Midbrain (tissue), 1 donor: ENCODE measurements at regions not wholly inside any gene's neighbourhood (a gene's known extent, or its start where the extent isn't known, plus 50 kb on each side); places are given as distances from the start of the nearest gene placed in this dataset.
"Not testable (repeated sequence)": the region's sequence is repeated elsewhere in the genome, so short reads cannot be mapped to it uniquely, and the experiment has no call there.

Experiments used
- DNase-seq: peaks from one replicate; lab custom pipeline; 2025; lab: John Stamatoyannopoulos, UW

DNA sequence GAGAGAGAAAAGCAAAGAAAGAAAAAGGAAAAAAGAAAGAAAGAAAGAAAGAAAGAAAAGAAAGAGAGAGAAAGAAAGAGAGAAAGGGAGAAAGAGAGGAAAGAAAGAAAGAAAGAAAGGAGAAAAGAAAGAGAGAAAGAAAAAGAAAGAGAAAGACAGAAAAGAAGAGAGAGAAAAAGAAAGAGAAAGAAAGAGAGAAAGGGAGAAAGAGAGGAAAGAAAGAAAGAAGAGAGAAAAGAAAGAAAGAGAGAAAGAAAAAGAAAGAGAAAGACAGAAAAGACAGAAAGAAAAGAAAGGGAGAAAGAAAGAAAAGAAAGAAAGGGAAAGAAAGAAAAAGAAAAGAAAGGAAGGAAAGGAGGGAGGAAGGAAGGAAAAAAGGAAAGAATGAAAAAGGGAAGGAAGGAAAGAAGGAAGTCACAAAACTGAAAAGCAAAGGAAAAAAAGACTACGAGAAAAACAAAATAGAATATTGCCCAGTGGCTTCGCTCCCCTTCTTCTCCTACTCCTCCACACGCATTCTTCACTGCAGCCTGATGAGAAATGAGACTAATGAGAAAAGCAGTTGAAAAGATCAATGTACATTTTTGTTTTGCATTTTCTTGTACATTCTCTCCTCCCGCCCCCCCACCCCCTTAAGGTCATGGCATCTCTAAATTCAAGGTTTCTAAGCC lies 170.0 kb downstream of the SOD2 start:
- no peak for DNase-seq

DNA sequence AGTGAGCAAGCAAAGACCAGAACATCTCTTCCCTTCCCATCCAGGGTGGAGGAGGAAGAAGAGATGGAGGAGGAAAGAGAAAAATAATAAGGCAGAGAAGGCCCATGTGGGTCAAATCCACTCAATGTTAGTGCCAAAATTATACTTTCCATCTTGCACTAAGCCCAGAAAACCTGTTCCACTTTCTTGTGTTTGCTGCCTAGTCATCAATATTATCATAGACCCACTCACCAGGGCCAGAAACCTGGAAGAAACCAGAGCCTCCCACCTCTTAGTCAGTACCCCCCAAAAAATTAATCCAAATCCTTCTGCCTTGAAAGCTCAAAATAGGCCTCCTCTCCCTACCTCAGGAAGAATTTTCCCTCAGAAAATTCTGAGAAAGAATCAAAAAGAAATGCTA lies 171.1 kb downstream of the SOD2 start:
- no peak for DNase-seq

DNA sequence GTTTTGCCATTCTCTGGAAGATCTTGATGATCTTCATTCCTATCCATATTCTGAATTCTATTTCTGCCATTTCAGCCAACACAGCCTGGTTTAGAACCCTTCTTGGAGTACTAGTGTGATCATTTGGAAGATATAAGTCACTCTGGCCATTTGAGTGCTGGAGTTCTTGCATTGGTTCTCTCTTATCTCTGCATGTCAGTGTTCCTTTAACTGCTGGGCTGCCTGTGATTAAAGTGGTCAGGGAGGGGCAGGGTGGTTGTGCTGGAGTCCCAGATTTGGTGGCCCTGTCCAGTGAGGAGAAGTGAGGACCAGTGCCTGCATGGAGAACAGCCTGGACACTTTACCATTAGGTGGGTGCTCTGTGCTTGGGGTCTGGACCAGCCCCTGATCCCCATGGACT lies 173.0 kb downstream of the SOD2 start:
- DNase-seq: no peak

DNA sequence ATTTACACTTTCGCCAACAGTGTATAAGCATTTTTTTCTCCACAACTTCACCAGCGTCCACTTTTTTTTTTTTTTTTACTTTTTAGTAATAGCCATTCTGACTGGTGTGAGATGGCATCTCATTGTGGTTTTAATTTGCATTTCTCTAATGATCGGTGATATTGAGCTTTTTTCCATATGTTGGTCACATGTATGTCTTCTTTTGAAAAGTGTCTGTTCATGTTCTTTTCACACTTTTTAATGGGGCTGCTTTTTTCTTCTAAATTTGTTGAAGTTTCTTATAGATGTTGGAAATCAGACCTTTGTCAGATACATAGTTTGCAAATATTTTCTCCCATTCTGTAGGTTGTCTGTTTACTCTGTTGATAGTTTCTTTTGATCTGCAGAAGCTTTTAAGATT lies 177.2 kb downstream of the SOD2 start:
- not testable (repeated sequence) for DNase-seq

DNA sequence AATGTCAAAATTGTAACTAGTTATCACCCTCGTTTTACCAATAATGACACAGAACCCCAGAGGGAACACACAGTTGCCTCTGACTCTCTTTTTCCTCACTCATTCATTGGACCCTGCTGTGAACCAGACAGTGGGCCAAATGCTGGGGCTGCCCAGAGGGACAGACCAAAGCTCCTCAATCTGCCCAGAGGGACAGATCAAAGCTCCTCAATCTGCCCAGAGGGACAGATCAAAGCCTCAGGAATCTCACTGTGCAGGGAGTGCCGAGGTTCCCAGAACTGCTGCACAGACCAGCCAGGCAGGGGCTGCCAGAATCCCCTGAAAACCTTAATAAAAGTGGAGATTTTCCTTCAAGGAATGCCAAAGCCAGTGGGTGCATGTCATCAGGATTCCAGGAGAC lies 179.1 kb downstream of the SOD2 start:
- DNase-seq: no peak

DNA sequence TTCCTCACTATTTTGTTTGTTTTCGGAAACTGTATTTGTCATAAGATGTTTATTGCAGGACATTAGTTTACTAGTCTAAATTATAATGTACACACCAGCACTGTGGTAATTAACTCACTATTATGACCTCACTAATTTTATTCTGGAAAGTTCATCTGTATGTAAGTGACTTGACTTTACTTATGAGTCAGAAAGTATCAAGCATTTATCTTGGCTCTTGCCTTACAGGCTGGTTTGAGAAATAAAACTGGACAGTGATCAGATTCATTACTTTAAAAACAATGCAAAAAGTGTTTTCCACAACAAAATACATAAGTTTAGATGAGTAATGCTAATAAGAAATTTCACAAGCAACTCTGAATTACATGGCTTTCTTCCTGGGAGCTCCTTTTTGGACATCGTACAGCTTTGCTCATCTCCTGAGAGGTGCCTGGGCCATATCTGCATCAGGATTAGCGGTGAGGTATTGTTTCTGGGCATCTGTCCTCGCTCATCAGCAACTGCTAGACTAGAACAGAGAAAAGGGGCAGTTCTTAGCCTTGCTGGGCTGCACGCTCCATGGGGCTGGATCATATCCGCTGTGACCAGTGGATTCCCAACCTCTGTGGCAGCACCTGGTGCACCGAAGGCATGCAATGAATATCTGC lies 179.8 kb downstream of the SOD2 start:
- DNase-seq: no peak

DNA sequence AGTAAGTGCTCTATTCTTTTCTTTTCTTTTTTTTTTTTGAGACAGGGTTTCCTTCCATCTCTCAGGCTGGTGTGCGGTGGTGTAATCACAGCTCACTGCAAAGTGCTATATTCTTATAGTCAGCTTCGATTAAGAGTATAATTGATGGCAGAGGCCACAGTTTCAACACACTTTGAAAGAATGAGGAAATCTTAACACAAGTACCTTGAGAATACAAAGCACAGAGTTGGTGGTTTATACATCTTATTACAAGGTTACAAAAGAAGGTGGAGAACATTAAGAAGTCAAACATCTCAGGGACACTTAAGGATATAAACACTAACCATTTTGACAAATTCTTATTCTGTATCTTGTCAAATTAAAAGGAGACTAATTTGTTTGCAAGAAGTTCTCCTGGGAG lies 180.5 kb downstream of the SOD2 start:
- DNase-seq: no peak

DNA sequence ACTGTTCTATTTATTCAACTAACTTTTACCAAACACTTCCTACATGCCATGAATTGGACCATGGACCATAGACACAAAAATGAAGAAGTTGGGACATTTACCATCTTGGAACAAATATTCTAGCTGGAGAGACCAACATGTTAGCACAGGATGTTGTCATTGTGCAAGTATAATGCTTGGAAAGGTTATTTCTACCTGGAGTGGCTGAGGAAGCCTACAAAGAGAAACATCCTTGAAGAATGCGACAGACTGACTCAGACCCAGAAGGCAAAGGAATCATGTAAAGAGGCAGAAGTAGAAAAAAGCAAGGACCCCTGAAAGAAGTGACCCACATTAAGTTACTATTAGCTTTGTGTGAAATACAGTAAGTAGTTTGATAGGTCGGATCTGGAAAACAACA lies 180.9 kb downstream of the SOD2 start:
- no peak for DNase-seq

DNA sequence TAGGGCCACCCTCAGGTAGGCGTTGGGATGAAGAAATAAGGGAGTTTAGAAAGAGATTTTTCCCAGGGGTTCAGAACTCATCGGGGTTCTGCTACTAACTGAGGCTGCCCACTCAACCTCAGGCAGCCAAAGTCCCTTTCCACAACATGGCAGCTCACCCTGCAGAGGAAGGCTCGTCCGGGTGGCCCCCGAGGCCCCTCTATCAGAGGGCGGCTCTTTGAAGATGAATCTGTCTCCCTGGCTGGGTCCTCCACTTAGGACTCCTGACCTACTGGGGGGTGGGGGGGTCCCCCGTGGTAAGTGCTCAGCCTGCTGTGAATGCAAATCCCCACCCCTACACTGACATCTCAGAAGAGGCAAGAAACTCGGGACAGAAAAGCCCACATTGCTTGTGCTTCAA lies 182.9 kb downstream of the SOD2 start:
- no peak for DNase-seq

DNA sequence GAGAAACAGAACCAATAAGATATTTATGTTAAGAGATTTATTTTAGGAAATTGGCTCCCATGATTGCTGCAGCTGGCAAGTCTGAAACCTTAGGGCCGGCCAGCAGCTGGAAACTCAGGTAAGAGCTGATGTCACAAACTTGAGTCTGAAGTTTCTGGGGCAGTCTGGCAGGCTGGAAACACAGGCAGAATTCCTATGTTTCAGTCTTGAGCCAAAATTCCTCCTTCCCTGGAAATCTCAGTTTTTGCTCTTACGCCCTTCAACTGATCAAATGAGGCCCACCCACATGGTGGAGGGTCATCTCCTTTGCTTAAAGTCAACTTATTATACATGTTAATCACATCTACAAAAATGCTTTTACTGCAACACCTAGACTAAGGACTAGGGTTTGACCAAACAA lies 184.1 kb downstream of the SOD2 start:
- DNase-seq: no peak

DNA sequence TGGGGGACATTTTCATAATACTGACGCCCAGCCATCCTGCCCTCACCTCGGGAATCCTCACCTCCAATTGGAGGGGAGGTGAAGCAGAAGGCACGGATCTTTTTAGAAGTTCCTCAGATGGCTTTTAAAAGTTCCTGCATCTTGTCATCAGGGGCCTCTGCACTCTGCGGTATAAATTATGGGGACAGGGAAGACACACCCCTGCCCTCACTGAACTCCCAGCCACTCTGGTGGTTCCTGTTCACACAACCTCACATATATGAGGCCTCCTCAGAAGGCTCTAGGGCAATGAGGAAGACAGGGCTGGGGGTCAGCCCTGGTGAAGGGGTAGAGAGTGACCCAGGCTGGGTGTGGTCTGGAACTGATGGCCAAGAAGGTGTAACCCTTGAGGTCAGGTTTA lies 187.0 kb downstream of the SOD2 start:
- no peak for DNase-seq

DNA sequence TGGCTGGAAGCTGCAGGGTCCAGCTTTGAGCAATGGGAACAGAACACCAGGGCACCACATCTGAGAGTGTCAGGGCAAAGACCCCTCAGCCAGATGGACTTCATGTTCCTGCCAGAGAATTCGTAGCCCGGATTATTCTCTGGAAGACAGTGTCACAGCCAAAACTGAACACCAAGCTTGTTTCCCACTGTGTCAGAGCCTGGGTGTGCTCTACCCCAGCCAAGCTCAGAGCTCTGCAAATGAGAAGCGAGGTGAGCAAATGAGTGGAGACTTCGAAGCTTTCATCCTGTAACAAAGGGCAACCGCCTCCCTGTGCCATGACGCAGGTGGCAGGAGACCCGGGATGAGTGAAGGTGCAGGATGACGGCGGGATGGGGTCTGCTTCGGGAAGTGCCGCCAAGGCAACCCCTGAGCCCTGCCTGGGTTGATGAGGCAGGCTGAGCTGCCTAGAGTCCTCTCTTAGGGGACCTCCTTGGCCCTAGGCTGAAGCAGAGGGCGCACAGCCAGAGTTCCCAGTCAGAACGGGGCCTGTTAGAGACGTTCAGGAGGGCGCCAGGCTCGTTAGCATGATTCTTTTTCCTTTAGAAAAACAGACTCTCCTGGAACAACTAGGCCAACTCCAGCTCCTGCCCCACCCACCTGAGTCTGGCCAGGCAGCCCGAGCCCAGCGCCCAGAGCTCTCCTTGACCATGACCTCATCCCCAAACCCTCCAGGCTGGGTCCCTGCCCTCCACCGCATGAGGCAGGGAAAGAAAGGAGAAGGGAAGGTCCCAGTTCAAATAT lies 187.7 kb downstream of the SOD2 start:
- DNase-seq: peak; percentile 28

DNA sequence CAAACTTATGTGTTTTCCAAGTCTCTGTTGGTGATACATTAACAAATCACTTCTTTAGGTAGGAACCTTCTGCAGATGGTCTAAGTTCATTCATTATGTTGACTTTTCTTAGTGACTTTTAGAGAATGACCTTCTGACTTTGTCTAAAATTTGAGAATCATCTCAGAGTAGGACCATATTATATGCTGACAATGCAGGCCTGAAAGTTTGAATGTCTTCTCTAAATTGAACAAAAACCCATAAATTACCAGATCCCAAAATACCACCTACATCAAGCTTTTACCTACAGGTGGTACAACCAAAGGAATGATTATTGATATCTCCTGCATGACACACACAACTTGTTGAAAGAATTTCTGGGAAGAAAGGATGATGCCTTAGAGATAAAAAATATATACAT lies 191.5 kb downstream of the SOD2 start:
- no peak for DNase-seq

DNA sequence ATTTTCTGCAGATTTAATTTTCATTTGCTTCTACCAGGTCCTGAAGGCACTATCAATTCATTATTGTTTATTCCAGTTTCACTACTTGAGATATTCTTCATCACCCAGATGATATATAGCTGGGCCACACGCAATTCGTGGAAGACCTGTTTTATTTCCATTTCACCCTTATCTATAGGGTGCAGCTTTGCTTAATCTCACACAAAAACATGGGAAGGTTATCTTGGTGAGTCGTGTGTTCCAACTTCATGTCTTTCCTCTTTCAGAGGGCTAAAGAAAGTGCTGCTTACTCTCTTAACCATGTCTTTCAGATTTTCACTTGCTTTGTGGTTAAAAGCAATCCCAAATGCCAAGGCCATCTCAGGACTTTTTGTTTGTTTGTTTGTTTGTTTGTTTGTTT lies 194.0 kb downstream of the SOD2 start:
- DNase-seq: no peak

DNA sequence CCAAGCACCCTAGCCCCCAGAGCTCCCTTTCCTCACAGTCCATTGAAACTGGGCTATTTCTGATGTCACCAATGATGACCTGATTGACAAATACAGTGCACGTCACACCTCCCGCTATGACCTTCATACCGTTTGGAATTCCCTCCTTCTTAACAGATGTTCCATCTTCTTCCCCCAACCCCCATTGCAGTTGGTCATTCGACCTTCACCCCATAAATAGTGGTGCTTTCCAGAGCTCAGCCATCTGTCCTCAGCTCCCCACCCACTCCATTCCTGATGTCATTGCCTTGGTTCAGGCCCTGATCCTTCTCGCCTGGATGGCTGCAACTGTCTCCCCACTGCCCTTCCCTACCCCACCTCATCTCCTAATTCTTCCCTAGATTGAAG lies 198.5 kb downstream of the SOD2 start:
- DNase-seq: no peak

DNA sequence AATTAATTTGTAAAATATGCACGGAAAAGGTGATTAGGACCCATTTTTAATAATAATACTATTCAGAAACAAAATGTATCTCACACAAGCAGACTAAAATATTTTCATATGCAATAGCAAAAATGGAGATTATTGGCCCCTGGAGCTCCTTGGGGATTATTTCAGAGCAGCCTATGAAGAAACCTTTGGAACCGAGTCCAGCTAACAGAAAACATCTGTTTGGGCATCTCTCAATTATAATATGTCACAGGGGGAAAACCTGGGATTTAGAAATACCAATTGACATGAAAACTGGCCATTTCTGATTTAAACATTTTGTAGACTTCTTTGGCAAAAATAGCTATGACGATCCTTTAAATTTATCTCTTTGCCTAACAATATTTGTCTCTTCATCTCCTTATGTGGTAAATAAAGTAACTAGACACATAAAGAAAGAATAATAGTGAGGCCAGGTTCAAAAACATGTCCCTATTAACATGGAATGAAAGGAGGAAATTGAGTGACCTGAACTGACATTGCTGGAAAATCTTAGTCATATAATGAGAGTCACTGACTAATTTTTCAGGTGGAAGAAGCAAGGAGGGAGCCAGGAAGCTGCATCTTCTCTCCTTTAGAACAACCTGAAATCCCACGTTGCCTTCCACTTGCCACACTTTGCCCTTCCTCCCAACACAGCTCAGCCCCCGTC lies 199.0 kb downstream of the SOD2 start:
- DNase-seq: no peak

DNA sequence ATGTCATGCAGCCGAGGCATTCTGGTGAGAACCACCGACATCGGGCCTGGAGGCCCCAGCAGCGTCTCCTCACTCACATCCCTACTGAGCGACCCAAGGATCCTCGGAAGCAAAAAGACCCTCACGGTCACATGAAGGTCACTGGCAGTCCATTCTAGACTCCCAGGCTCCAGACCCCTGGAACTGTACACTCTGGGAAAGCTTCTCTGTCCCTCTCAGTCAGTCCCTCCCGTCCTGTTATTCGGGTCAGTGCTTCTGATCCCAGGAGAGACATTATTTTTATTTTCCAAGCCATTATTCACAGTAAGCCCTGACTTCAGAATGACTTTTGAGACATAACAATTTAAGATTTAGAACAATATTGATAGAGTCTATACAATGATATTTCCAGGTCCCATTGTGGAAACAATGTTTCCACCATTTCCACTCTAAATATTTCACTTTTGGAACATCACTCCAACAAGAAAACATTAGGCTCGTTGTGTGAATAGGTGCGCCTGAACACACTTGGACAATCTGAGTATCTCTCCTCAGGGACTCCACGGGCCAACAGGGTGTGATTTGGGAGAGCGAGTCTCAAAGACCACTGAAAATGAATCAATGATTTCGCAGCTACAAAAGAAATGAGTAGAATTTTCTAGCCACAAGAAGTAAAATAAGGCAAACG lies 199.7 kb downstream of the SOD2 start:
- no peak for DNase-seq

DNA sequence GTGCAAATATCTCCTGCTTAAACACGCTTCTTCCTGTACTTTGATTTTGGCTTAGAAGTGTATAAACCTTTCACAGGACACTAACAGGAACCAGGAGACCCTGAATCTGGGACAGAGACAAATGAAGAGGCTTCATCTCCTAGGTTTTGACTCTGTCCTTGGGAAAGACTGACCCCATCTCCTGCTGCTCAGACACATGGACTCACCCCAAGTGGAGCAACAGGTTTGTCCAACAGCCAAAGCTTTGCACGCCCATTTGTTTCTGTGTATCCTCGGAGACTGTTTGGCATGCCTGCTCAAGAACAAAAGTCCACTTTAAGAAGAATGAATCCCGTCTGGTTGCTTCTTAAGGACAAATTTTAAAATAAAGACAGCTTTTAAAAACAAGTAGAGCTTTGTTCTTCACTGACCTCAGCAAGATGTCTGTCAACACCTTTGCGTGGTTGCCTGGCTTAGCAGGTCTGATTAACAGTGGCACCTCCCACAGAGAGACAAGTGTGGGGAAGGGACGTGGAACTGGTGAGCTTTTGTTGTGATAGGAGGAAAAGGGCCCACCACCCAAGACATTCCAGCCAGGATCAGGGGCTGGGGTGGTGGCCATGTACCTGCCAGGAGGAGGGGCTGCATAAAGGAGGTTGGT lies 202.6 kb downstream of the SOD2 start:
- peak; percentile 39 for DNase-seq

DNA sequence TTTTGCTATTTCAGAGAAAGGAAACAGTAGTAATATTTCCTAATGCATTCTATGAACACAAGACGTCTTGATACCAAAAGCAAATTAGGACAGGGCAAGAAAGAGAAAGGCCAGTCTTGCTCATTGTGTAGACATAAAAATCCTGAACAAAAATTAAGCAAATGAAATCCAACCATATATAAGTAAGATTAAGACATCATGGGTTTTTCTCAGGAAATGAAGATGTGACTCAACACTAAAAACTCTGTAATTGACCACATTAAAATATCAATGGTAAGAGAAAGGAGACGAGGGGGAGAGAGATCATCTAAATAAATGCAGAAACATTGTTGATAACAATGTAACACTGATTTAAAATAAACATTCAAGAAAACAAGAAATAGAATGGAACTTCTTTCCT lies 205.4 kb downstream of the SOD2 start:
- DNase-seq: no peak

DNA sequence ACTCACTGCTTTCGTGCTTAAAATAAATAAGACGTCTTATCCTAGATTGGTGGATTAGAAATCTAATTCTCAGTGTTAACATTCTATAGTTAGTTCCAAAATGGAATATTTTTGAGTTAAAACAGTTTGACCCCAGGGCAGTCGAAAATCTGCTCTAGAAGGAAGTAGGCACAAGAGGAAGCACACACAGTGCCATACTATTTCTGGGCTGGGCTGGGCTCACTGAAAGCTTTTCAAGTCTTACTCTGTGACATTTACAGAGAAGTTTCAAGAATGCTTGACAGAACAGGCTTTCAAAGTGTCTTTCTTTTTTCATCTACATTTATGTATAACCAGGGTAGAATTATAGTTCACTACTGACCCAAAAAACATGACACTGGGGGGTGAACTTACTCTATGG lies 209.8 kb downstream of the SOD2 start:
- peak; percentile 2 for DNase-seq

DNA sequence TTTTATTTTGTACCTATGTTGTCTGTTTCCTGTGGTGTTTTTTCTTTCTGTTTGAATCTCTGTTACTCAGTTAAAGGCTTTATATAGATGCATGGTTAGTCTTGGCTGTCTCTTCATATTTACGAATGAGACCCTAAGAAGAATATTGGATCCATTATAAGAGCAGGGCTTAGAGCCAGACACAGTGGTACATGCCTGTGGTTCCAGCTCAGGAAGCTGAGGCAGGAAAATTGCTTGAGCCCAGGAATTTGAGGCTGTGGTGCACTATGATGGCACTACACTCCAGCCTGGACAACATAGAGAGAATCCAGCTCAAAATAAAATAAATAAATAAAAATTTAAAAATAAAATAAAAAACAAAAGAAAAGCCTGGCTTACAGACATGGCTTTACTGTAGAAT lies 211.1 kb downstream of the SOD2 start:
- DNase-seq: no peak

DNA sequence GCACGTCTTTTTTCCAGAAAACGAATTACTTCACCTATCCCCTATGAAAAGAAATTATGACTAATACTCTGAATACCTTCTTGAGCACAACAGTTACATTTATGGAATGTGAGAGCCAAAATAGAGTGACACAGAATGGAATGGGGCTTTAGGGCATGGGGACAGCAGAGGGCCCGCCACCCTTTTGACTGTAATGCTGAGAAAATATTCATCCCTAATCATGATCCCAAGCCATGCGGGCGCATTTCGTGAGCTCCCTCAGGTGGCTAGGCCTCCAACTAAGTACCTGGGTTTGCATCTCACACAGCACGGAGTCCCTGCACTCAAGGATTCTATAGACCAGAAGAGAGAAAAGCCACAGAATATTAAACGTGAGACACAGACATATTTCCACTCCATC lies 212.6 kb downstream of the SOD2 start:
- DNase-seq: no peak
